Sigmoid colon (tissue), 6 donors: ENCODE measurements at regions not wholly inside any gene's neighbourhood (a gene's known extent, or its start where the extent isn't known, plus 50 kb on each side); places are given as distances from the start of the nearest gene placed in this dataset.

Experiments
- DNase-seq: peaks from one replicate; pipeline ENCODE4 v3.0.0-alpha.2; 2019
- H3K27ac ChIP-seq, 4 donors: fragments of 200-600 bp; sonication (generic); one replicate each; pipeline ENCODE4 v1.5.1; 2016 to 2019; ENCODE audit warnings: mild to moderate bottlenecking in 1 of 4
- H3K27me3 ChIP-seq, 3 donors: fragments of 200-600 bp; sonication (generic); one replicate each; pipeline ENCODE4 v1.5.1; 2019; ENCODE audit warnings: mild to moderate bottlenecking in 1 of 3
- H3K36me3 ChIP-seq, 4 donors: fragments of 200-600 bp; sonication (generic); one replicate each; pipeline ENCODE4 v1.5.1; 2016 to 2019
- H3K4me1 ChIP-seq, 4 donors: fragments of 200-600 bp; sonication (generic); one replicate each; pipeline ENCODE4 v1.5.1; 2017 to 2019
- H3K4me3 ChIP-seq, 4 donors: fragments of 200-600 bp; sonication (generic); one replicate each; pipeline ENCODE4 v1.5.1; 2017 to 2019; ENCODE audit warnings: mild to moderate bottlenecking in 2 of 4, moderate library complexity in 1 of 4
- H3K9me3 ChIP-seq, 4 donors: fragments of 200-600 bp in 3 of 4; sonication (generic) in 3 of 4; one replicate each; pipeline versions ENCODE4 v1.5.1 to v1.6.1; 2013 to 2019
- CTCF ChIP-seq, 4 experiments: fragments of 450-650 bp in 3 of 4; fragments of 200-600 bp in 1 of 4; IDR thresholded peaks; one replicate each; pipeline ENCODE4 v1.5.1; 2016 to 2019; ENCODE audit warnings: antibody characterized with exemption in 4 of 4, mild to moderate bottlenecking in 3 of 4, moderate library complexity in 2 of 4
- EP300 ChIP-seq, 4 donors: sonication (generic); formaldehyde crosslinking; IDR thresholded peaks; one replicate each; pipeline ENCODE4 v1.6.1; 2017; ENCODE audit warnings: antibody characterized with exemption in 4 of 4
- POLR2A ChIP-seq, 2 donors: fragments of 450-650 bp; IDR thresholded peaks; one replicate each; pipeline ENCODE4 v1.6.1; 2016; ENCODE audit warnings: antibody characterized with exemption in 2 of 2, mild to moderate bottlenecking in 2 of 2, moderate library complexity in 2 of 2
- POLR2AphosphoS5 ChIP-seq, 4 donors: sonication (generic); formaldehyde crosslinking; IDR thresholded peaks; one replicate each; pipeline ENCODE4 v1.6.1; 2017; ENCODE audit warnings: antibody characterized with exemption in 4 of 4
- WGBS, 2 donors: extraction: QIAGEN DNeasy Blood & Tissue Kit; methylation state at CpG; one replicate each; pipeline ENCODE4 v1.1.7; 2013; 5-methylcytosine and 5-hydroxymethylcytosine counted together
- intact Hi-C: fragments of 100-400 bp; cut with DNase I; formaldehyde crosslinking; loops from one replicate; pipeline ENCODE4 v1.15.1; 2023
- donor health status: healthy with polysubstance abuse.
- donor health status: healthy.

GRCh38 chr7:33805630-33806233, 99.6 kb upstream of the BMPER start:
- no peak overlapping the region for H3K4me3 ChIP-seq
- WGBS, 2 donors, result 82 to 85% methylated on average over 7 of the region's 7 CpGs
- H3K4me1 ChIP-seq, result peaks cover 0 to 37% (median 17%) of the 10 kb centered on the region in 4 donors
- H3K27ac ChIP-seq, result peak overlapping the region in 2 of 4 donors; percentile 24 to 30
- TF ChIP-seq POLR2AphosphoS5 (IDR thresholded peaks at IDR 0.05), result peak in 1 of 4 donors; percentile 17
- no peak for TF ChIP-seq CTCF (IDR thresholded peaks at IDR 0.05)
- no peak for TF ChIP-seq POLR2A (IDR thresholded peaks at IDR 0.05)
- TF ChIP-seq EP300 (IDR thresholded peaks at IDR 0.05), result no peak
- intact Hi-C loops, result no loop called here
- no peaks in the 10 kb centered on the region for H3K27me3 ChIP-seq
- no peaks in the 10 kb centered on the region for H3K9me3 ChIP-seq
- no peaks in the 10 kb centered on the region for H3K36me3 ChIP-seq
- DNase-seq, result no peak

- no peak for TF ChIP-seq POLR2A (IDR thresholded peaks at IDR 0.05)
- no peak for TF ChIP-seq CTCF (IDR thresholded peaks at IDR 0.05)
- no peak overlapping the region for H3K4me3 ChIP-seq
- intact Hi-C loops, result no loop called here
- no peaks in the 10 kb centered on the region for H3K36me3 ChIP-seq
- DNase-seq, result no peak
- peak overlapping the region in 2 of 4 donors; percentile 24 to 30 for H3K27ac ChIP-seq
- H3K9me3 ChIP-seq, result no peaks in the 10 kb centered on the region
- 68 to 82% methylated on average over 5 of the region's 5 CpGs for WGBS, 2 donors
- no peaks in the 10 kb centered on the region for H3K27me3 ChIP-seq
- H3K4me1 ChIP-seq, result peaks cover 0 to 37% (median 17%) of the 10 kb centered on the region in 4 donors
Measured at GRCh38 chr7:33806298-33807154, 98.8 kb upstream of the BMPER start.

GRCh38 chr7:33807155-33807530, 98.2 kb upstream of the BMPER start:
- no peaks in the 10 kb centered on the region for H3K36me3 ChIP-seq
- H3K9me3 ChIP-seq, result no peaks in the 10 kb centered on the region
- no peak for TF ChIP-seq EP300 (IDR thresholded peaks at IDR 0.05)
- TF ChIP-seq POLR2A (IDR thresholded peaks at IDR 0.05), result no peak
- TF ChIP-seq CTCF (IDR thresholded peaks at IDR 0.05), result no peak
- TF ChIP-seq POLR2AphosphoS5 (IDR thresholded peaks at IDR 0.05), result no peak
- H3K4me1 ChIP-seq, result peaks cover 0 to 37% (median 17%) of the 10 kb centered on the region in 4 donors
- no peak for DNase-seq
- WGBS, 2 donors, result 82 to 92% methylated on average over 5 of the region's 5 CpGs
- no peak overlapping the region for H3K4me3 ChIP-seq
- no peaks in the 10 kb centered on the region for H3K27me3 ChIP-seq
- intact Hi-C loops, result no loop called here
- peak overlapping the region in 2 of 4 donors; percentile 24 to 30 for H3K27ac ChIP-seq

- H3K27ac ChIP-seq, result peak overlapping the region in 1 of 4 donors; percentile 1
- H3K4me1 ChIP-seq, result peaks cover 0 to 37% (median 17%) of the 10 kb centered on the region in 4 donors
- no peaks in the 10 kb centered on the region for H3K9me3 ChIP-seq
- TF ChIP-seq POLR2A (IDR thresholded peaks at IDR 0.05) (no peak), POLR2AphosphoS5 (IDR thresholded peaks at IDR 0.05) (no peak), CTCF (IDR thresholded peaks at IDR 0.05) (no peak), EP300 (IDR thresholded peaks at IDR 0.05) (no peak)
- DNase-seq, result no peak
- WGBS, 2 donors, result 60 to 66% methylated on average over 10 of the region's 10 CpGs
- no peak overlapping the region for H3K4me3 ChIP-seq
- no peaks in the 10 kb centered on the region for H3K36me3 ChIP-seq
- no peaks in the 10 kb centered on the region for H3K27me3 ChIP-seq
- intact Hi-C loops, result no loop called here
Measured at GRCh38 chr7:33807779-33808482, 97.4 kb upstream of the BMPER start.
